ENCODE measurements at regions not wholly inside any gene's neighbourhood (a gene's known extent, or its start where the extent isn't known, plus 50 kb on each side); places are given as distances from the start of the nearest gene placed in this dataset.
"Not testable (repeated sequence)": the region's sequence is repeated elsewhere in the genome, so short reads cannot be mapped to it uniquely, and the experiment has no call there.

GRCh38 chr11:81368192-81368591, 1365.5 kb downstream of the FAM181B start:
- no peak for FAIRE-seq

- FAIRE-seq: no peak
Measured at GRCh38 chr11:81365496-81365895, 1368.2 kb downstream of the FAM181B start.

- FAIRE-seq: no peak
Measured at GRCh38 chr11:81359476-81359875, 1374.2 kb downstream of the FAM181B start.

GRCh38 chr11:81345609-81346008, 1388.1 kb downstream of the FAM181B start:
- no peak for FAIRE-seq

- FAIRE-seq: no peak
Measured at GRCh38 chr11:81342966-81343365, 1390.7 kb downstream of the FAM181B start.

GRCh38 chr11:81340225-81340624, 1393.4 kb downstream of the FAM181B start:
- no peak for FAIRE-seq

GRCh38 chr11:81339521-81339920, 1394.1 kb downstream of the FAM181B start:
- no peak for FAIRE-seq

GRCh38 chr11:81337756-81338155, 1395.9 kb downstream of the FAM181B start:
- FAIRE-seq: no peak

GRCh38 chr11:81332276-81332675, 1401.4 kb downstream of the FAM181B start:
- no peak for FAIRE-seq

- FAIRE-seq: no peak
Measured at GRCh38 chr11:81331611-81332235, 1401.9 kb downstream of the FAM181B start.

GRCh38 chr11:81331088-81331487, 1402.6 kb downstream of the FAM181B start:
- FAIRE-seq: no peak

GRCh38 chr11:81303038-81303664, 1430.5 kb downstream of the FAM181B start:
- no peak for FAIRE-seq

GRCh38 chr11:81301166-81301830, 1432.4 kb downstream of the FAM181B start:
- no peak for FAIRE-seq

- FAIRE-seq: no peak
Measured at GRCh38 chr11:81286959-81287358, 1446.7 kb downstream of the FAM181B start.

- no peak for FAIRE-seq
Measured at GRCh38 chr11:81286550-81286949, 1447.1 kb downstream of the FAM181B start.

GRCh38 chr11:81280228-81280627, 1453.4 kb downstream of the FAM181B start:
- FAIRE-seq: not testable (repeated sequence)

GRCh38 chr11:81278991-81279390, 1454.7 kb downstream of the FAM181B start:
- FAIRE-seq: no peak

- no peak for FAIRE-seq
Measured at GRCh38 chr11:81270686-81271085, 1463.0 kb downstream of the FAM181B start.

- FAIRE-seq: no peak
Measured at GRCh38 chr11:81267246-81267645, 1466.4 kb downstream of the FAM181B start.

- FAIRE-seq: no peak
Measured at GRCh38 chr11:81259471-81259870, 1474.2 kb downstream of the FAM181B start.

GRCh38 chr11:81255895-81256294, 1477.8 kb downstream of the FAM181B start:
- no peak for FAIRE-seq

GRCh38 chr11:81253244-81253643, 1480.4 kb downstream of the FAM181B start:
- FAIRE-seq: no peak

- no peak for FAIRE-seq
Measured at GRCh38 chr11:81246941-81247340, 1486.7 kb downstream of the FAM181B start.

- no peak for FAIRE-seq
Measured at GRCh38 chr11:81245791-81246190, 1487.9 kb downstream of the FAM181B start.

Measured in TTC549 (cell line).